Brain microvascular endothelial cell (primary cell): ENCODE measurements at regions not wholly inside any gene's neighbourhood (a gene's known extent, or its start where the extent isn't known, plus 50 kb on each side); places are given as distances from the start of the nearest gene placed in this dataset.

Source experiments
- DNase-seq: peaks from one replicate; pipeline ENCODE4 v3.0.0-alpha.2; 2020
- H3K27ac ChIP-seq: fragments of 250-450 bp; sonication (Bioruptor Pico); 2 replicates; pipeline ENCODE4 v1.5.1; 2020; ENCODE audit warnings: mild to moderate bottlenecking, moderate library complexity
- H3K27me3 ChIP-seq: fragments of 250-450 bp; sonication (Bioruptor Pico); replicated peaks from 2 replicates; pipeline ENCODE4 v1.5.1; 2020; ENCODE audit warnings: mild to moderate bottlenecking
- H3K36me3 ChIP-seq: fragments of 250-450 bp; sonication (Bioruptor Pico); replicated peaks from 2 replicates; pipeline ENCODE4 v1.5.1; 2020; ENCODE audit warnings: mild to moderate bottlenecking
- H3K4me3 ChIP-seq: 2 replicates; pipeline ENCODE4 v1.5.1; 2011; ENCODE audit warnings: low read depth, mild to moderate bottlenecking, control low read depth, low read length, moderate library complexity
- in situ Hi-C: cut with HindIII; loops from 2 replicates; pipeline ENCODE4 v1.10.0; 2017; ENCODE audit warnings: low sequenced_read_pairs, low pct_ligation_motif_present
- TF ChIP-seq, protein P1 (sequence below): IDR thresholded peaks from 2 replicates; pipeline ENCODE4 v1.5.1; 2011; ENCODE audit warnings: low read depth, mild to moderate bottlenecking, moderate library complexity, low read length, control low read depth, inconsistent platforms; ENCODE audit errors: missing control alignments

DNA sequence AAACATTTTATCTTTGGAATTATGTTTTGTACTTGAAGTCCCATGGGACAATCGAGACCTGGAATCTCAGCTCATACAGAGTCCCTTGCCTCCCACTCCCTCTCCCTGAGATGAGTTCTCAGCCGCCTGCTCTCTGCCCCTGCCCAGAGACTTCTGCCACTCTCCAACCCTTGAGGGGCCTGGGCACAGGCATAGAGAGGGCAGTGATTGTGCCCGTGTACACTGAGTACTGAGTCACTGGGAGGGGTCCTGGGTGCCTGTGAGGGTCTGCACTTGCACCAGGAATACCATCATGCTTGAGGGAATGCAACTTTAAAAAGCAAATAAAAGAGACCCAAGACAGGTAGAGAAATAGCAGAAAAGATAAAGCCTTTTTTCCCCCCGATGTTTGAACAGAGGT lies 453.8 kb upstream of the HS3ST5 start:
- in situ Hi-C loops, result no loop called here
- Histone ChIP-seq H3K4me3 (no peak overlapping the region), H3K27ac (no peak overlapping the region), H3K27me3 (no peaks in the 10 kb centered on the region), H3K36me3 (no peaks in the 10 kb centered on the region)
- TF ChIP-seq, protein P1, sequence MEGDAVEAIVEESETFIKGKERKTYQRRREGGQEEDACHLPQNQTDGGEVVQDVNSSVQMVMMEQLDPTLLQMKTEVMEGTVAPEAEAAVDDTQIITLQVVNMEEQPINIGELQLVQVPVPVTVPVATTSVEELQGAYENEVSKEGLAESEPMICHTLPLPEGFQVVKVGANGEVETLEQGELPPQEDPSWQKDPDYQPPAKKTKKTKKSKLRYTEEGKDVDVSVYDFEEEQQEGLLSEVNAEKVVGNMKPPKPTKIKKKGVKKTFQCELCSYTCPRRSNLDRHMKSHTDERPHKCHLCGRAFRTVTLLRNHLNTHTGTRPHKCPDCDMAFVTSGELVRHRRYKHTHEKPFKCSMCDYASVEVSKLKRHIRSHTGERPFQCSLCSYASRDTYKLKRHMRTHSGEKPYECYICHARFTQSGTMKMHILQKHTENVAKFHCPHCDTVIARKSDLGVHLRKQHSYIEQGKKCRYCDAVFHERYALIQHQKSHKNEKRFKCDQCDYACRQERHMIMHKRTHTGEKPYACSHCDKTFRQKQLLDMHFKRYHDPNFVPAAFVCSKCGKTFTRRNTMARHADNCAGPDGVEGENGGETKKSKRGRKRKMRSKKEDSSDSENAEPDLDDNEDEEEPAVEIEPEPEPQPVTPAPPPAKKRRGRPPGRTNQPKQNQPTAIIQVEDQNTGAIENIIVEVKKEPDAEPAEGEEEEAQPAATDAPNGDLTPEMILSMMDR, result no peak
- DNase-seq, result no peak

DNA sequence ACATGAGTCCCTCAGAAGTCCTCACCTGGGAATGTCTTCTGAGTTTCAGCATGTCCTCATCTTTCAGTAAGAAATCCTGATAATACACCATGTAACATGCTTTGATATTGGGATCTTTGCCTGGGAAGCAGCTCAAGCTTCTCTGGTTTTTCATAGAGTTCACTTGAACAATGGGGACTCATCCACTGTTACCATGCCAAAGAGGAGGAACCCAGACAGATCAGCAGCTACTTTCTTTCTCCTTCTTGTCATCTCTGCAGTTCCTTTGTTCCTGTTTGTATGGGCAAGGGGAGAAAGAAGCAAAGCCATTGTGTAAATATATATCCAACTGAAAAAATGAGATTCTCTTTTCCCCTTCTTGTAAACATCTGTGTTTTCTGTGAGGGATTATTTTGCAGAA lies 450.6 kb upstream of the HS3ST5 start:
- Histone ChIP-seq H3K27ac (no peak overlapping the region), H3K27me3 (no peaks in the 10 kb centered on the region), H3K36me3 (no peaks in the 10 kb centered on the region), H3K4me3 (no peak overlapping the region)
- no peak for DNase-seq
- in situ Hi-C loops, result no loop called here
- TF ChIP-seq, protein P1, result no peak

GRCh38 chr6:114785235-114786127 lies 442.7 kb upstream of the HS3ST5 start:
- H3K4me3 ChIP-seq, result no peak overlapping the region
- no peaks in the 10 kb centered on the region for H3K27me3 ChIP-seq
- H3K27ac ChIP-seq, result no peak overlapping the region
- in situ Hi-C loops, result no loop called here
- no peaks in the 10 kb centered on the region for H3K36me3 ChIP-seq
- no peak for DNase-seq
- TF ChIP-seq, protein P1, result no peak

- TF ChIP-seq, protein P1, result no peak
- no peak for DNase-seq
- Histone ChIP-seq H3K4me3 (no peak overlapping the region), H3K36me3 (no peaks in the 10 kb centered on the region), H3K27ac (no peak overlapping the region), H3K27me3 (no peaks in the 10 kb centered on the region)
- in situ Hi-C loops, result no loop called here
Measured at GRCh38 chr6:114783783-114784182, 441.0 kb upstream of the HS3ST5 start.

GRCh38 chr6:114783083-114783482 lies 440.3 kb upstream of the HS3ST5 start:
- in situ Hi-C loops, result no loop called here
- Histone ChIP-seq H3K27ac (no peak overlapping the region), H3K4me3 (no peak overlapping the region), H3K27me3 (no peaks in the 10 kb centered on the region), H3K36me3 (no peaks in the 10 kb centered on the region)
- DNase-seq, result no peak
- TF ChIP-seq, protein P1, result no peak

- H3K27ac ChIP-seq, result no peak overlapping the region
- no peaks in the 10 kb centered on the region for H3K36me3 ChIP-seq
- TF ChIP-seq, protein P1, result no peak
- no peak overlapping the region for H3K4me3 ChIP-seq
- in situ Hi-C loops, result no loop called here
- H3K27me3 ChIP-seq, result no peaks in the 10 kb centered on the region
- DNase-seq, result no peak
Measured at GRCh38 chr6:114764866-114765265, 422.0 kb upstream of the HS3ST5 start.
